ENCODE measurements at regions not wholly inside any gene's neighbourhood (a gene's known extent, or its start where the extent isn't known, plus 50 kb on each side); places are given as distances from the start of the nearest gene placed in this dataset.
"Not testable (repeated sequence)": the region's sequence is repeated elsewhere in the genome, so short reads cannot be mapped to it uniquely, and the experiment has no call there.

DNA sequence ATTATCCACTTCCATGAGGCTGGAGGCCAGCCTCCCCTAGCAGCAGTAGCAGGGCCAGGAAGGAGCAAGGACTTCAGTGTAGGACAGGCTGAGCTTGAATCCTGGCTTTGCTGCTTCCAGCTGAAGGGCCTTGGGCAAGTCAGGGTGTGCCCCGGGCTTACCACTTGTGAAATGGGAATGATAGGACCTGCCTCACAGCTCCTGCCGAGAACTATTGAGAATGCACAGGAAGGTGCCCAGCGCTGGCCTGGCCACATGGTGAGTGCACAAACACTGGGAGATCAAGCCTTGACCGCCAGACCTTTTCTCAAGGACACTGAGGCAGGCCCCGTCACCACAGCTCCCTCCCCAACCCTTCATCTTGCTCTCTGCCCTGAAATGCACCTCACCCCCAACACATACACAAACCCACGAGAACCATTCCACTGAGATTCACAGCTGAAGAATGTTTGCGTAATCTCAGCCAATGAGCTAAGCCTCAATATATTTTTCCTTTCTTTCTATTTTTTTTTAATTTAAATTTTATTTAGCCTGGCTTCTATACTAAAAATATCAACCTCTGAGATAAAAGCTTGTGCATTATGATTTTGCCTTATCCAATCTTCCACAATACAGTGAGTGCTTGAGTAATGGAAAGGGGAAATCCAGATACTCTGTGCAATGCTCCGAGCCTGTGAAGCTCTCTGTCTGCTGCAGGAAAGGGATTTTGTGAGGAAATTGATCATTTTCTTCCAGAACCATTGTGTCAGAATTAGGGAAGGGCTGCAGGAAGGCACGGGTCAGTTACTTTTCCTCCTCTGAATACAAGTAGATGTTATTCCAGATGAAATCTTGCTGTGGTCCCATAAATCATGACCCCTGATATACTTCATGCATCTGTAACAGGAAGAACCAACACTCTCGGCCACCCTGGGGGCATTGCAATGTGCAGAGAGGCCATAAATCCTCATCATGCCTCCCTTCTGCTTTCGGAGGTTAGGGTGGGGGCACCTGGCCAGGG, 193.9 kb downstream of the TLE3 start:
- intact Hi-C loops (cut with micrococcal nuclease) = no loop called here

DNA sequence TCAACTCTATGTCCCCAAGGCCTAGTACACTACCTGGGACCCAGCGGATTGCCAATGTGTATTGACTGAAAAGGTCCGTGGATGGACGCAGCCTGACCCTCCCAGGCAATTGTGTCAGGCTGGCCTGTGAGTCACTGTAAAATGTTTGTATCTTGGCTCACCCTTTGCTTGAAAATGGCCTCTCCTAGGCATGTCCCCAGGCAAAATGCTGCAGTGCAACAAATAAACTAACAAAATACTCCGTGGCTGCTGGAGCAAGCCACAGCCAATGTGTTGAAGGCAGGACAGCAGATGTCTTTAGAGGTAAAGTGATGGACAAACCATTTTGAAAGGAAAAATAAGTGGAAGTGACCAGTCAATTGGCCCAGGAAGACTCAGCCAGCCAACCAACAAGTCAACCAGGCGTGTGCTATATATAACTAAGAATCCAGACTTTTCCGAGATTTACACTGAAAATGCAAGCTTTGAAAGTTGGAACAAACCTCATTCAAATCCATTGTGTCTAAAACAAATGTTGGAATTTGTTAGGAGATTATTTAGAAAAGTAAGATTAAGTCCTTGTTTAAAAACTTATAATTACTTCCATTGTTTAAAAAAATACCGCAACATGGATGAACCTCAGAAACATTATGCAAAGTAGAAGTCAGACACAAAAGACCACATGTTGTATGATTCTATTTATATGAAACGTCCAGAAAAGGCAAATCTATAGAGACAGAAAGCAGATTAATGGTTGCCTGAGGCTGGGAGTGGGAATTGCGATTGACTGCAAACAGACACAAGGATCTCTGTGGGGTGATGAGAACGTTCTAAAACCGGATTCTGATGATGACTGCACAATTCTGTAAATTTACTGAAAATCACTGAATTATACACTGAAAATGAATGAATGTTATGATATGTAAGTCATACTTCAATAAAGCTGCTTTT, 191.2 kb downstream of the TLE3 start:
- intact Hi-C loops (cut with micrococcal nuclease) = no loop called here

DNA sequence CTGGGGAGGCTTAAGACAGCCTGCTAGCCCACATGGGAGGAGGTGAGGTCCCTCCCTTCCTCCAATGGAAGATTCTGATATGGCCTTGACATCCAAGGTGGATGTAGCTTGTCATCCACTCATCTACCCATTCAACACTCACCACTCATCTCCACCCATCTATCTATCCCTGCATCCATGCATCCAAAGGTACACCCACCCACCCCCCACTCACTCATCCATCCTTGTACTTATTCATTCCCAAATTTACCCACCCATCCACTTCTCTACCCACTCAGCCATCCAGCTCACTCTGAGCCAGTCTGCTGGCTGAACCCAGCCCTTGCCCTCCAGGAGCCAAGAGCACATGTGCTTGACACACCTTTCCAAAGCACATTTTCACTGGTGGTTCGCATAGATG, 189.7 kb downstream of the TLE3 start:
- intact Hi-C loops (cut with micrococcal nuclease) = no loop called here

DNA sequence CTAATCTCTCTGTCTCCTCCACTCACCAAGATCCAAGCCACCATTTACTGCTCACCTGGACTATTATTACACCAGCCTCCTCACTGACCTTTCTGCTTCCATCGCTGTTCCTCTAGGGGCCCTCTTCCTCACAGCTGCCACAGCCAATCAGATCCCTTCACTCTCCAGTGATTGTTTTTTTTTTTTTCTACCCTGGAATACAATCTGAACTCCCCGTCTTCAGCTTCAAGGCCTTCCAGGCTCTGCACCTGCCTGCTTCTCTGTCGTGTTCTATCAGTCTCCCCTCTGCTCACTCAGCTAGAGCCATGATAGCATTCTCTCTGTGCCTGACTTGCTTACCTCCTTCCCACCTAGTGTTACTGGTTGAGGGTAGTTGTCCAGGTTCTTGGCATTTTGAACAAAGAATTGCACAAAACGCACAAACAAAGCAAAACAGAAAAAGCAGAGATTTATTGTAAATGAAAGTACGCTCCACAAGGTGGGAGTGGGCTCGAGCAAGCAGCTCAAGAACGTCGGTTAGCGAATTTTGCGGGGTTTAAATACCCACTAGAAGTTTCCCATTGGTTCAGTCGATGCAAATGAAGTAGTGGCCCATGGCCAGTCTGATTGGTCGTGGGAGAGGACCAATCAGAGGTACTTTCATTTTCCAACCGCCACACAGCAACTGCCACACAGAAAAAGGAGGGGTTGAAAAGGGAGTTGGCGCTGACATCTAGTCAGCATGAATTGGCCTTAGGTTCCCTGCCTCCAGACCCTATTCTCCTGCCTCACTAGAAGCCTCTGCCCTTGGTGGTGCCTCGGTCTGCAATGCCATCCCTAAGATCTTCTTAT, 188.9 kb downstream of the TLE3 start:
- intact Hi-C loops (cut with micrococcal nuclease) = no loop called here

DNA sequence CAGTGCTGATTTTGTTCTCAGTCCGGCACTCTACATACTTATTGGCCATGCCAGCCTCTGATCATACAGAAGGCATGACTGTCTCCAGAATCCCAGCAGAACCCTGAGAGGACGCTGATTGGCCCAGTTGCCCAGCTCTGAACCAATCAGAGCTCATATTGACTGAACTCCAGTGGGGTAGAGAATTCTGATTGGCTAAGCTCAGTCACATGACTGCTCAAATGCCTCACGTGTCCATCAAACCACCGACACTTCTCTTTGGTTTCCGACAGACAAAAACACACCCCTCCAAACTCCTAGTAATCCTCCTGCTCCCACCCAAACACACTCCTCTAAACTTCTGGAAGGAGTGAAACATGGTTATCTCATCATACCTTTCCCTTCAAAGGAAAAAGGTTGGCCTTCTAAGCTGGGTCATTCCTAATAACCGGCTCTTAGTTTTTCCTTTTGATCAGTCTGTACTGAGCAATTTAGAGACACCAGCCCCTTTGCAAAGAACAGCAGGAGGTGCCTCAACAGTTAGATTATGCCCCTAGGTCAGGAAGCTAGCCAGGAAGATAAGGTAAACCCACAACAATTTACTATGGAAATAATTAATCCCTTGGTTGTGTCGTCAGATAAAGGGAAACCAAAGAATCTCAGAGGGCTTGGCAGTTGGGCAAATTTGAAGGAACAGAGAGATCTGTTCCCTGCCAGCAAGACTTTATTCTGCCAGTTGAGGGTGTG, 187.8 kb downstream of the TLE3 start:
- intact Hi-C loops (cut with micrococcal nuclease) = no loop called here

DNA sequence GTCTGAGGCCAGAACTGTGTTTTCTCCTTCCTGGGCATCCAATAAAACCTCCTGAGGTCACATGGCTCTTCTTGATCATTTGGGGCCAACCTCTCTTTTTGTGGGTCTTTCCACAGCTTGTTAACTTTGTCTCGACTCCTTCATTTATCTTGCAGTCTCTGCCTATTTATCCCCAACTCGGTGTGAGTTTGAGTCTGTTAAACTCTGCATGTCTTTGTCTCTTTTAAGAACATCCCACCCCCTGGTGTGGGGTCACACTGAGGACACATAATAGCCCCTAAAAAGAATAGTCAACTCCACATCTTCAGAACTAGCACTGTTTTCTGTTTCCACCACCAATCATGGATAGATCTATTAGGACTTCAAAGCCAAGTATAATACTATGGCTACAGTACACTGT, 187.2 kb downstream of the TLE3 start:
- intact Hi-C loops (cut with micrococcal nuclease) = no loop called here

DNA sequence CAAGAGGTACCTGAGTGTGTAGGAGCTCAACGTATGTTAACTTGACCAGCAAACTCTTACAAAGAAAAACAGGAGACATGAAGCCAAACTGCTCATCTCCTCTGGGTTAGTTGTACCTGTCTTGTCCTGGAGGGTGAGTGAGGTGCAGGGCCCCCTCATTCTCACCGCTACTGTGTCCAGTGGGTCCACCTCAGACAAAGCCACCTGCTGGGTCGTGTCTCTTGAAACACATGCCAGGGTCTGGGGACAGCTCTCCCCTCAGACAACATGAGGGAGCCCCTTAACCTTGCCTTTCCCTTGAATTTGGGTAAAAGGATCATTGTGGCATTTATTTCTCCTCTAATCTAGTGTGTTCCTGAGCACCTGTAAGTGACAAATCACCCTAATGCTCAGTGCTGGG, 185.6 kb downstream of the TLE3 start:
- intact Hi-C loops (cut with micrococcal nuclease) = no loop called here

DNA sequence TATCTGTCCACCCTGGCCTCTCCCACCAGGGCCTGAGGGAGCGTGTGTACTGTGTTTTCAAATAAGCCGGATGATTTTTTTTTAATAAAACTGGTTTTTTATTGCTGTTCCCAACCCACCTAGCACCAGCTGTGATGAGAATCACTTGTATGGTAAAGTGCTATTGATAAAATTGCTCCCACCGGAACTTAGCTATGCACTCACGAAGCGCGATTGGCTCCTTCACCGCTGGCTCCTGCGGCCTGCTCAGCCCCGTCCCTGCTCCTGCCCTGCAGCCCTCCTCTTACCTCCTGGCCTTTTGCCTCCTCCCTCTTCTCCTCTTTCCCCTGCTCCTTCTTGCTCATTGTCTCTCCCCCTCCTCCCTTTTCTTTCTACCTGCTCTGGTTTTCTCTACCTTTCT, 183.7 kb downstream of the TLE3 start:
- intact Hi-C loops (cut with micrococcal nuclease) = no loop called here

DNA sequence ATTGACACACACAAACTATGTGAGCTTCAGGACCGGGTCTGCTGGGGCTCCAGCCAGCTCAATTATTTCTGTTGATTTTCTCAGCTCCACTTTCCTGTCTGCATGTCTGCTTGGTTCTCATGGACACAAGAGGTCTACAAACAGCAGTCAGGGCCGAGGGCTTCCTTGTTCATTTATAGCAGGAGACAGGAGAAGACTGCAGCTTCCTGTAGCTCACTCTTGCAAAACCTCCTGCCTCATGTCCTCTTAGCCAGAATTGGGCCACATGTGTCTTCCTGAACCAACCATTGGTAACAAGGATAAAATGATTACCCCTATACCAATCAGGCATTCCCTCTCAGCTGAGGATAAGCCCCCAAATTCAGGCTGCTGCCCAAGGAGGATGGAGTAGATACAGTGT, 182.8 kb downstream of the TLE3 start:
- intact Hi-C loops (cut with micrococcal nuclease) = no loop called here

DNA sequence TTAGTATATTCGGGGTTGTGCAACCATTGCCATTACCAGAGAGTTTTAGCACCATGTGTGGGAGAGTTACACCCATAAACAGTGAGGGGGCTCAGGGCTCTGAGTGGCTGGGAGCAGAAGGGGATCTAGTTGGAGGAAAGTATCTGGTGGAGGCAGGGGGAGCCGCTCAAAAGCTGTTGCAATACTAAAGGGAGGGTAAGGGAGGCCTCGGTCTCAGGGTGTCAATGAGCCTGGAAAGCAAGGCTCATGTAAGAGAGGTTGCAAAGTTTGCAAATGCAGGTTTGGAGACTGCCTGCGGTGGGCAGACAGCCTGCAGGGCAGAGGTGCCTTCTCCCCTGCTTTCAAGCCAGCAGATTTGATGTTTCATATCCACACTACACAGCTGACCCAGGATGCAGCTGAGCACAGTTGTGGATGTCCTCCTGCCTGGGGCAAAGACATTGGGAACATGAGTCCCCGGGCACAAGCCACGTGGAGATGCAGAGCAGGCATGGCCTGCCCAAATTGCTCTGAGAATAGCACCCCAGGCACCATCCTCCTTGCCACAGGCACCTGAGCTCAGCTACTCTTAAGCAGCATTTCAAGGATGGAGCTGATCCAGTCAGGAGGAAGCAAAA, 181.4 kb downstream of the TLE3 start:
- intact Hi-C loops (cut with micrococcal nuclease) = no loop called here

DNA sequence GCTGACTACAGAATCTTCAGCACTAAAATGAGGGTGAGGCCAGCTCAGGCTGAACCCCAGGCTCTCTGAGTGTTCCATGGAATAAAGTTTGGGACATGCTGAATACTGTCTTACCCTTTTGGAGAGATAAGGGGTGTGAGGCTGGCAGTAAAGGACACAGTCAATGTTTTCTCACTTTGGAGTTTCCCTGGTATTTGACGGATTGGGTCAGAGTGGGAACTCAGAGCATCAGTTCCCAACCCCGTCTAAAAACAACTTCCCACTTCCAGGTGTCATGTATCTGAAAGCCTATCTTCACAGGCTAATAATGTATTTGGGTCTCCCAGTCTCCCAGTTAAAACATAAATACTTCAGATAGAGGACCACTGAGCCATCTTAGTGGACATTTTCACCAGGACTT, 180.7 kb downstream of the TLE3 start:
- intact Hi-C loops (cut with micrococcal nuclease) = no loop called here

DNA sequence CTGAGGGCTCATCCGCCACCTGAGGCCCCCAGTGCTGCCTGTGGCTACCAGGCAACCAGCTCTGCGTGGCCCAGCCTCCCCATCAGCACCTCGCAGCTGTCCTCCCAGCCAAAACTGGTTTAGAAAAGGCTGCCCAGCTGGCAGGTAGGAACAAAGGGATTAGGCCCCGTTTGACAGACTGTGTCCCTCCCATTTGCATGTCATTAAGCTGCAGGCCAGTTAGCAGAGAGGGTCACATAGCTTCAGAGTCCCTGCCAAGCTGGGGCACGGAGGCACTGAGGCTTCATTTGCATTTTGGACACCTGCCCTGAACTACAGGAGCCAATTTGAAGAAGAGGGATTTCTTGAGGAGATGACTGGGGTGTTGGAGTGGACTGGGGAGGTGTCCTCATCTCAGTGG, 177.9 kb downstream of the TLE3 start:
- intact Hi-C loops (cut with micrococcal nuclease) = no loop called here

DNA sequence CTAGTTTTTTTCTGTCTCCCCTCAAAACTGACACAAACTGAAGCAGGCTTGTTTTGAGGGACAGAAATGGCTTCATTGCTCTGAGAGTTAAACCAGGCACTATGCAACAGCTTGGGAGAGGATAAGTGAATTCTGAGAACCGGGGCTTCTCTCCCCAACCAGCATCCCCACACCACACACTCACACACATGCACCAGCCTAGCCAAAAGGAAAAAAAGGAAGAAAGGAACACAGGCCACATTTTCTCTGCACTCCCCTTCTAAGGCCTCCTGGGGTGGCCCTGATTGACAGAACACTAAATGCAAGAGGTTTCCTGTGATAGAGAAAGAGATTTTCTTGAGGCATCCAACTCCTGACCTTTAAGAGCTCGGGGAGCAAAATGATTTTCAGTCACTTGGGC, 177.5 kb downstream of the TLE3 start:
- intact Hi-C loops (cut with micrococcal nuclease) = no loop called here

DNA sequence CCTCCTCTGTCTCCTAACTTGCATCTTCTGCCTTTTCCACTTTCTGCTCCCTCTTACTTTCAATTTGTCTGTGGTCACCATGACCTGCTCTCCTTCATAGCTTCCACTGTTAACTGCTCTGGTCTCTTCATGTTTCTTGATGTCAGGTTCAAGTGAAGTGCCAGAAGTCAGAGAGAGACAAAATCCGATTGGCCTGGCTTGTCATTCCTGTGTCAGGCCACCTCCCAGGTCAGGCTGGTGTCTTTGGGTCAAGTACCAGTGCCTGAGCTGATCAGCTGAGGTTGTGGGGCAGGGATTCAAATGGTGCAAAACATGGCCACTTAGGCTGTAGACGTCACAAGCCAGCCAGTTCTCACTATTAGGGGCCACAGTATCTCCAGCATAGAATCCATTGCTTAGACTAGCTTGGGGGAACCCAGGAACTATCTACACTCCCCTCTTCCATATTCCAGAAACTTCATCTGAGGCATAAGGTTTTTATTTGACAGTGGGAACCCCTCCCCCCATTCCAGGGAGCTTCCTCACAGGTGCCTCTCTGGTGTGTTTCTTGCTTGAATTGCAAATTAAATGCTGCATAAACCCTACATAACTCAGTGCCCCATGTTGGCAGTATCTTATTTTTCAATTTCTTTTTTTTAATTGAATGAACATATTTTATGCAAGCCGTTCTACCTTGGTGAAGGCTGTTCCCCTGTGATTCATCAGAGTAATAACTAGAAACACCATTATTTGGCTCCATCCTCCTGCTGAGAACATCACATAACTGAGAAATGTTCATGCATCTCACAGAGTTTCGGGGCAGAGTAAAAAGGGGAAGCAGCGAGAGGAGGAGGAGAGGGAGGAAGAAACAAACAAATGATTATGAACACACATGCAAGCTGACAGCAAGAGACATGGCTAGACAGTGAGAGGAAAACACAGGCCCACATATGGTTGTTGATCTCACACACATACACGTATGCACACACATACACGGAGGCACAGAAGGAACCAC, 175.8 kb downstream of the TLE3 start:
- intact Hi-C loops (cut with micrococcal nuclease) = no loop called here

DNA sequence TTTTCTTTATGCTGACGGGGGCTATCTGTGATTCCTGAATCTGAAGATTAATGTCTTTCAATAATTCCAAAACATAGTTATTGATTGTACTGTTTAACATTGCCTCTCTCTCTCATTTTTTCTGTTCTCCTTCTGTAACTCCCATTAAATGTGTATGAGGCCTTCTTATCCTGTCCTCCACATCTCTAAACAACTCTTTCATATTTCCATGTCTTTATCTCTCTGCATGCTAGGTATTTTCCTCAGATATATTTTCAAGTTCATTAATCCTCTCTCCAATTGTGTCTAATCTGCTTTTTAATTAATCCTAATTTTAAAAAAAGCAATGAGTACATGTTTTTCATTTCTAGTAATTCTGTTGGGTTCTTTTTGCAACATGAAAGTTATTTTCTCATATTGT, 173.2 kb downstream of the TLE3 start:
- intact Hi-C loops (cut with micrococcal nuclease) = no loop called here

DNA sequence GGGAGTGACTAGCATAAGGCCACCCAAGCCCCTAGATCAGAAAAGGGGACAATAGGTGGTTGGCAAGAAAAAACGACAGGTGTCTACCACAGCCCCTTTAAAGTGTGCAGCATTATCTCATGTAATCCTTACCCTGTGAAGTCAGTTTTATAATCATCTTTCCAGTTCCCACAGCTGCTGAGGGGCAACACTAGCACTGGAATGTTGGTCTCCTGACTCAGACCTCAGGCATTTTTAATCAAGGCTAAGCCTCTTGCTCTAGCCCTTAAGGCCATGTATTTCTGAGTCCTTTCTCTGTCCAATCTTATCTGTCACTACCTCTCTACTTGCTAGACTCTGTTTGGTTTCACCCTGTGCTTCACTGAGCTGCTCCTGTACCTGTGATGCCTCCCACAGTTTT, 171.7 kb downstream of the TLE3 start:
- intact Hi-C loops (cut with micrococcal nuclease) = no loop called here

DNA sequence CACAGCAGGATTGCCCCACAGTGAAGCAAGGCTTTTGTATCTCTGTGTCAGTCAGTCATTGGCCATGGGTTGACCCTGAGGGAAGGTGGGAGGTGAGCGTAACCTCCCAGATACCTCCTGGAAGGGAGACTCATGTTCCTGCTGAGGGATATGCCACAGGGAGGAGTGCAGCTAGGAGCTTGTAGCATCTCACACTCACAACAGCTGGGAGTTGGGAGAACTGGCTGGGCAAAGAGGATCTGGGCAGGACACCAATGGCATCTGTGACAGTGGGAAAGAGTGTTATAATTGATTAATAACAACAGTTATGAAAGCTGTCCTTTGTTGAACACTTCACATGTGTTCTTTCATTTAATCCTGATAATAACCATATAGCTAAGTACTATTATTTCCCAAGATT, 171.0 kb downstream of the TLE3 start:
- intact Hi-C loops (cut with micrococcal nuclease) = no loop called here

DNA sequence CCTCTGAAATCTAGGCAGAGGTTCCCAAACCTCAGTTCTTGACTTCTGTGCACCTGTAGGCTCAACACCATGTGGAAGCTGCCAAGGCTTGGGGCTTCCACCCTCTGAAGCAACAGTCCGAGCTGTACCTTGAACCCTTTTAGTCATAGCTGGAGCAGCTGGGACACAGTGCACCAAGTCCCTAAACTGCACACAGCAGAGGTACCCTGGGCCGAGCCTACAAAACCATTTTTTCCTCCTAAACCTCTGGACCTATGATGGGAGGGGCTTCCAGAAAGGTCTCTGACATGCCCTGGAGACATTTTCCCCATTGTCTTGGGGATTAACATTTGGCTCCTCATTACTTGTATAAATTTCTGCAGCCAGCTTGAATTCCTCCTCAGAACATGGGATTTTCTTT, 168.8 kb downstream of the TLE3 start:
- intact Hi-C loops (cut with micrococcal nuclease) = not testable (repeated sequence)
